ENCODE measurements at regions not wholly inside any gene's neighbourhood (a gene's known extent, or its start where the extent isn't known, plus 50 kb on each side); places are given as distances from the start of the nearest gene placed in this dataset.

GRCh38 chr10:120729547-120729946 is 121.6 kb upstream of the WDR11 start:
- no peak for DNase-seq (ENCODE audit: low read depth)

DNA sequence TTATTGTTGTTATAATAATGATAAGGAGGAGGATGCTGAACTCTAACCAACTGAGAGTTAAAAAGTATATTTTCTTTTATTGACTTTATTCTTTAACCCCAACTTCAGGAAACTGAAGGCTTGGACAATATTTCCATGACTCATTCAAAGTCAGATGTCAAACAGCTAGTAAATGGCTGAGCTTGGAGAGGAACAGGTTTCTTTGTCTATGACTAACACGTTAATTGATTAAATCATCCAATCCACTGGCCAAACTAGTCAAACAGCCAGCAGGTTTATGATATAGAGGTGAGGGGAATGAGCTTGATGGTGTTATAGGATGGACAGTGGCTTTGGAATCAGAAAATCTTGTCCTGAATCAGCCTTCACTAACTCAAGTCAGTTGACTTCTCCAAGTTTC is 119.1 kb upstream of the WDR11 start:
- TF ChIP-seq, protein P1, sequence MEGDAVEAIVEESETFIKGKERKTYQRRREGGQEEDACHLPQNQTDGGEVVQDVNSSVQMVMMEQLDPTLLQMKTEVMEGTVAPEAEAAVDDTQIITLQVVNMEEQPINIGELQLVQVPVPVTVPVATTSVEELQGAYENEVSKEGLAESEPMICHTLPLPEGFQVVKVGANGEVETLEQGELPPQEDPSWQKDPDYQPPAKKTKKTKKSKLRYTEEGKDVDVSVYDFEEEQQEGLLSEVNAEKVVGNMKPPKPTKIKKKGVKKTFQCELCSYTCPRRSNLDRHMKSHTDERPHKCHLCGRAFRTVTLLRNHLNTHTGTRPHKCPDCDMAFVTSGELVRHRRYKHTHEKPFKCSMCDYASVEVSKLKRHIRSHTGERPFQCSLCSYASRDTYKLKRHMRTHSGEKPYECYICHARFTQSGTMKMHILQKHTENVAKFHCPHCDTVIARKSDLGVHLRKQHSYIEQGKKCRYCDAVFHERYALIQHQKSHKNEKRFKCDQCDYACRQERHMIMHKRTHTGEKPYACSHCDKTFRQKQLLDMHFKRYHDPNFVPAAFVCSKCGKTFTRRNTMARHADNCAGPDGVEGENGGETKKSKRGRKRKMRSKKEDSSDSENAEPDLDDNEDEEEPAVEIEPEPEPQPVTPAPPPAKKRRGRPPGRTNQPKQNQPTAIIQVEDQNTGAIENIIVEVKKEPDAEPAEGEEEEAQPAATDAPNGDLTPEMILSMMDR (IDR thresholded peaks at IDR 0.05; ENCODE audit: insufficient read depth, low read length, poor library complexity, severe bottlenecking), result no peak
- DNase-seq (ENCODE audit: low read depth), result peak; percentile 9
- Histone ChIP-seq H3K27me3 (ENCODE audit: control insufficient read depth, insufficient read depth, low read length) (peaks cover 4% of the 10 kb centered on the region), H3K36me3 (ENCODE audit: control insufficient read depth, insufficient read depth, low read length) (no peaks in the 10 kb centered on the region), H3K4me3 (ENCODE audit: low read depth, low read length) (no peak overlapping the region)

More at GRCh38 chr10:120729547-120729946, 121.6 kb upstream of the WDR11 start:
- TF ChIP-seq, protein P1 (IDR thresholded peaks at IDR 0.05; ENCODE audit: insufficient read depth, low read length, poor library complexity, severe bottlenecking), result no peak
- Histone ChIP-seq H3K27me3 (ENCODE audit: control insufficient read depth, insufficient read depth, low read length) (no peaks in the 10 kb centered on the region), H3K4me3 (ENCODE audit: low read depth, low read length) (no peak overlapping the region), H3K36me3 (ENCODE audit: control insufficient read depth, insufficient read depth, low read length) (no peaks in the 10 kb centered on the region)

GRCh38 chr10:120732643-120733313 is 118.4 kb upstream of the WDR11 start:
- H3K4me3 ChIP-seq (ENCODE audit: low read depth, low read length), result no peak overlapping the region
- TF ChIP-seq, protein P1 (IDR thresholded peaks at IDR 0.05; ENCODE audit: insufficient read depth, low read length, poor library complexity, severe bottlenecking), result no peak
- DNase-seq (ENCODE audit: low read depth), result no peak
- H3K36me3 ChIP-seq (ENCODE audit: control insufficient read depth, insufficient read depth, low read length), result no peaks in the 10 kb centered on the region
- H3K27me3 ChIP-seq (ENCODE audit: control insufficient read depth, insufficient read depth, low read length), result peaks cover 4% of the 10 kb centered on the region

DNA sequence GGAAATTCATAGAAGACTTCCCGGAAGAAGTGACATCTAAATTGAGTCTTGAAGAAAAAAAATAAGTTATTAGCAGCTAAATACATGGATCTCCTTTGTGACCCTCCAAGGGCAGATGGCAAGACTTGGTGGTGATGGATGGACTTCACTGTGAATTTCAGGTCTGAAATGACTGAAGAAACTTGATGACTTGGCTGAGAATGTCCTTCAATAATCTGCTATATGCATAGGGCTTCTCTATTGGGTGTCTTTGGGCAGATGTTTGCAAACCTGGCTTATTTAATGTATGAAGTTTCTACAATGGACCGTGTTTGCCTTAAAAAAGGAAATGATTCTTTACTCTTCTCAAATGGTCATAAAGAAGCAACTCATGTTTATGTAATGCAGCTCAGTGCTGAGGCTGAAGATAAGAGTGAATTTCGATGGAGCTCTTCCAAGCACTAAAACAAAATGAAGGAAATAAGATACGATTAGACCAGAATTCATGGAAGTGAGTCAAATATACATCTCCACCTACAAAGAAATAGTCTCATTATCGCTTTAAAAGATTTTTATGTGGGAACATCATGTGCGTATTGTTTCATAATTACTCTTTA is 116.6 kb upstream of the WDR11 start:
- H3K36me3 ChIP-seq (ENCODE audit: control insufficient read depth, insufficient read depth, low read length), result no peaks in the 10 kb centered on the region
- no peak overlapping the region for H3K4me3 ChIP-seq (ENCODE audit: low read depth, low read length)
- no peak for DNase-seq (ENCODE audit: low read depth)

GRCh38 chr10:120735315-120735714 is 115.8 kb upstream of the WDR11 start:
- no peak for DNase-seq (ENCODE audit: low read depth)
- Histone ChIP-seq H3K36me3 (ENCODE audit: control insufficient read depth, insufficient read depth, low read length) (no peaks in the 10 kb centered on the region), H3K4me3 (ENCODE audit: low read depth, low read length) (no peak overlapping the region), H3K27me3 (ENCODE audit: control insufficient read depth, insufficient read depth, low read length) (peaks cover 4% of the 10 kb centered on the region)
- TF ChIP-seq, protein P1 (IDR thresholded peaks at IDR 0.05; ENCODE audit: insufficient read depth, low read length, poor library complexity, severe bottlenecking), result no peak

More for the DNA sequence above, 116.6 kb upstream of the WDR11 start:
- peaks cover 4% of the 10 kb centered on the region for H3K27me3 ChIP-seq (ENCODE audit: control insufficient read depth, insufficient read depth, low read length)
- TF ChIP-seq, protein P1 (IDR thresholded peaks at IDR 0.05; ENCODE audit: insufficient read depth, low read length, poor library complexity, severe bottlenecking), result no peak
